HG03135 (cell line): ENCODE measurements at regions not wholly inside any gene's neighbourhood (a gene's known extent, or its start where the extent isn't known, plus 50 kb on each side); places are given as distances from the start of the nearest gene placed in this dataset.

ENCODE experiments used
- ATAC-seq: cut with Tn5 transposase; IDR thresholded peaks from one replicate; pipeline ENCODE4 v1.9.1; 2021; ENCODE audit warnings: mild to moderate bottlenecking, moderate library complexity; ENCODE audit not compliant: unreplicated experiment

DNA sequence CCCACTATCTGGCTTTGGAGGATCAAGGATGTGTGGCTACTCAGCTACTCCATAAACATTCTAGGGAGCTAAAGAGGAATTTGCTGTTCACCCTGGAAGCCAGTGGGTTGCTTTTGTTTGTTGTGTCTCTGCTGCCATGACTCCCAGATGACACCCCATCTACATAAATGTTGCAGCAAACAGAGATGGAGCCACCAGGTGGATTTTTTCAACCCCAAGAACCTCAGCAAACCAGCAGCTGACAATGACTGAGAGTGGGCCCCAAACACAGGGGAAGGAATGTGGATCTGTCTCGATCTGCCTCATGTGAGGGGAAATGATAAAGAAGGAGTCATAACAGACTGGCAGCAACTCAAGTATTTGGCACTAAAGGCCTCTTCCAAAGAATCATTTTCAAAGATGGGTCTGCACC, 132.7 kb upstream of the TNC start:
- no peak for ATAC-seq

DNA sequence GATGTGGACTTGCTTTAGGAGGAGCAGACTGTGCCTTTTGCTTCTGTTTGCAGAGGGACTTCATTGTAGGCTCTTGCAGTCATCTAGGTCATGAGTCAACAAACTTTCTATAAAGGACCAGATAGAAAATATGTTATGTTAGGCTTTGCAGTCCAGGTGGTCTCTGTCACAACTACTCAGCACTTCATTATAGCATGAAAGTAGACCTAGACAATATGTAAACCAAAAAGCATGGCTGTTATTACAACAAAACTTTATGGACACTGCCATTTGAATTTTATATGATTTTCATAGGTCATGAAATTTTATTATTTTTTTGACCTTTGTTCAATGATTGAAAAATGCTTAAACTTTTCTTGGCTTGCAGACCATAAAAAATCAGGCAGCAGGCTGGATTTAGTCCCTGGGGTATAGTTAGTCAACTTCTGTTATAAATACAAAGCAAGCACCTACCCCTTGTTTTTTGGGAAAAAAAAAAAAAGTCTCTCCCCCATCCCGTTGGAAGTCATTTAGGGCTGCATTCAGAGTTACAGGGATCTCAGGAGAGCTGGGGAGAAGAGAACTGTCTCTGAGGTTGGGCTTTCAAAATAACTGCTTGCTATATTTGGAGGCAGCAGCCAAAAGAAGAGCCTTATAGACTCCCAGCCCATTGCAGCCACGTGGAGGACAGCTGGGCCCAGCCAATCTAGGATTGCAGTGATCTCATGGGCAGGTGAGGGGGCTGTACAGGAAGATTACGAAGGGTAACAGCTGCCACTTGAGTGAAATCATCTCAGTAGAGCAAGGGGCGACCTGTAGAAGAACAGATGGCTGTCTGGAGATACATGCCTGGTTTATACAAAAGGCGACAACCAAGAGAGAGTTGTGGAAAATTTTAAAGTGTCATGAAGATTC, 136.6 kb upstream of the TNC start:
- no peak for ATAC-seq

DNA sequence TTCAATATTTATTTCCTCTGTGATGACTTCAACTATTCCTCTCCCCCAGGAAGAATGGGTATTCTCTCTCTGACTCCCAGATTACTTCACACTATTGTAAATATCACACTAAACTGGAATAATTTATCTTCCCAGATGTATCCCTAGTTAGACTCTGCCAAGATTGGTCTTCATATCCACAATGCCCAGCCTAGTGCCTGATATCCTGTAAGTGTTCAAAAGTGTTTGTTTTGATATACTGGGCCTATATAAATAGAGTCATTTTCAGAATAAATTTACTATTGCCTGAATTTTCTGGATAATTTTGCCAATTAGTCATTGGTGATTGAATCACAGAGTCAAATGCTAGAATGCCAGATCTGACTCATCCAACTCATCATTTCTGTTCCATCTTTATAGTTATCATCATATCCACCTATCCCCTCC, 143.7 kb upstream of the TNC start:
- ATAC-seq, result no peak

DNA sequence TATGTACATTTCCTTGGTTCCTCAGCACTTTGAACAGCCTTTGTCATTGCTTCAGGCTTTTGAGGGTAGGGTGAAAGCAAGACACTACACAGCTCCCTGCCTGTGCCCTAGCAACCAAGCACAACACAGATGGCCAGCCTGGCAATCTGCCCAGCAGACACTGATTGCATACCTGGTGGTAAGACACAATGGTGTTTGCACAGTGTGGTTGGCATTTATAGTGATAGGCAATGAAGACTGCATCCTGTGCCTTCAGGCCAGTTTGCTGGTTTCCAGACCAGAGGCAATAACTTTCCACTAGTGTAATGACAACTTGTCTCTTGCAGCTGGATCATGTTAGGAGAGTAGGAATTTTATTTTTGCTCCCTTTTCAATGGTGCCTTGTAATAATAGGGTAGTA, 144.5 kb upstream of the TNC start:
- ATAC-seq, result no peak

DNA sequence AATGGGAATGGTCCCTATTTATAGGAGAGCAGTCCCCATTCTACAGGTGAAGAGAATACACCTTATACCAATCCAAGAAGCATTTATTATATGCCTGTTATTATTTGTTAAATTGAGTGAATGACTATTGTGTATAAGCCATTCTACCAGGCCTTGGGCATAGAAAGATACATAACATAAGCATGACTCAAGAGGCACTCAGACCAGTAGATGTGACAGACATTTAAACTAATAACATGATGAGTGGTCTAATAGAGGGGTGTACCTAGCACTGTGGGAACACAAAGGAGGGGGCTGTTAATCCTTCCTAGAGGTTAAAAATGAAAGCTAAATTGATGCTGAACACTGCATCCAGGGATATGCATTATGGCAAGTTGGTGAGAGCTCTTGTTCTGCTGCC, 145.0 kb upstream of the TNC start:
- ATAC-seq, result no peak

DNA sequence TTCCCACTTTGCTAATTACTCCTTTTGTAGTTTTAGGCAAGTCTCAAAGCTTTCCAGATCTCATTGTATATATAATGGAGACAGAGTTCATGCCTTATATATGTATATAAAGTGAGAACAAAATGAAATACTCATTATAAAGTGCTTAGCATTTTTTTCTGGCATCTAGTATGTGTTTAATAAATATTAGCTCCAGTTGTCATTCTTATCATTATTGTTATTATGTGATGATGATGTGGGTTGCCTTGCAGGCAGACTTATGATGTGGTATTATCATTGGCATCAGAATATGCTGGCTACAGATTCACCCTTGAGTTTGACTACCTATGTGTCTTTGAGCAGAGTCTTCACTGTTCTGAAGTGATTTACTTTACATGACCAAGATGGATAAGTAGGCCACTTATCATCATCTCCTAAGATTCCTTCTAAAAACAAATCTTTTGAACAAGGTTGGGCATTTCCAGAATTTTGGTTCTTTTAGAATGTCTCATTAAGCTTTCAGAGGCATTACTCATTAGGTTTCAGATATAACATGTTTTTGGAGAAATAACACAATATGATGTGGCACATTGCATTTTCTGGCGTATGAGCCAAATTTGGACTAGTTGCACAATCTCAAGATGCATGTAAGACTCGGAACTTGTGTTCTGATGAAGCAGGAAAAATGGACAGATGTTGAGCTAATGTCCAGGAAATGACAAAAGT, 145.6 kb upstream of the TNC start:
- ATAC-seq, result no peak

DNA sequence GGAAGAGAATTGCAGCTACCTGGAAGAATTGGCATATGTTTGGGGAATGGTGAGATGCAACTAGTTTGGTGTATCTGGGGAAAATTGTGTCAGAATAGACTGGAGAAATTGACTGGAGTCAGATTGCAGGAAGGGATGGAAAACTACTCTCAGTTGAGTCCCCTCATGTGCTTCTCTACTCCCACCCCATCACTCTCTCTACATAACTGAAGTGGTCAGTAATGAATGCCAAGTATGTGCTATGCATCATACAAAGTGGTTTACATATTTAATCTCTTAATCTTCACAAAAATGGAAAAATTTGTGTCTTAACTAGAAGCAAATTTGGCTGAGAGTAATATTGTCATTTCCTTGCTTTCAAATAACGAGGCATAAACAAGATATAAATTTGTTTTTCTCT, 146.4 kb upstream of the TNC start:
- ATAC-seq, result no peak

DNA sequence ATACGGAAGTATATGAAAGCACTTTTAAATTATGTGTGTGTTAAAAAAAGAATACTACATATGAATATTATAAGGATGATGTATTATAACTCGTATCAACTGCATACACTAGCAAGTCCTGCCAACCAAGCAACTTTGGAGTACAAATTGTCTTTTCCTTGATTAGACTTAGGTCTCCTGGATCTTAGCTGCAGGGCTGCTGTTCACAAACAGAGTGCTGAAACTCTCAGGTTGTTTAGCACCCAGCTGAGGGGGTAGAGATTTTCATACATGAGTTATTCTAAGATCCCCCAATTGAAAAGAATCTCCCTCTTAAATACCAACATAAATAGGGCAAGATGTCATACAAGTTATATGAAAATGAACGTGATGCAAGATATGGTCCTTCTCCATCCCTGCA, 149.8 kb upstream of the TNC start:
- ATAC-seq, result no peak

DNA sequence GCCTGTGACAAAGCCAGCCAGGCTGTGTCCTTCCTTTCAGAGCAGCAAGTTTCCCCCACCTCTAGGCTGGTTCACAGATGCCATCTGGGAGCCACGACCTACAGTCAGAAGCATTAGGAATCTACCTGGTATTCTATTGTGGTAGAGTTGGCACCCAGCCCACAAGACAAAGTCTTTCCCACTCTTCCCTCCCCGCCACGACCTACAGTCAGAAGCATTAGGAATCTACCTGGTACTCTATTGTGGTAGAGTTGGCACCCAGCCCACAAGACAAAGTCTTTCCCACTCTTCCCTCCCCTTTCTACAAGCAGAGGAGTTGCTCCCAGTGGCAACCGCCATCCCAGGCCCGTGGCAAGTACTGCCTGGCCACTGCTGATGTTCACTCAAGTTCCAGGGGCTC, 157.8 kb upstream of the TNC start:
- no peak for ATAC-seq

DNA sequence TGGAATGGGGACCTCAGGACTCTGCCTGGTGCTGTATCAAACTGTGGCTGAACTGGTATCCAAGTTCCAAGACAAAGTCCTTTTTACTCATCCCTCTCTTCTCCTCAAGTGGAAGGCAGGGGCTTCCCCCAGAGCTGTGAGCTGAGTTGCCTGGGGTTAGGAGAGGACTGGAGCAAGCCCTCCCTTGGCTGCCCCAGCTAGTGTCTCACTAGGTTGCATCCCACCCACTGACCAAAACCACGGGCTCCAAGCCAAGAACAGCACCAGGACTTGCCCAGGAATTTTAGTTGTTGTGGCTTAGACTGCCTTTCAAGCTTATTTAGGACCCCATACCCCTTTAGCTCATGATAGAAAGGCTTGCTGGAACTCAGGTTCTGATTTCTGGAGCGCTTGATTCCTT, 158.7 kb upstream of the TNC start:
- ATAC-seq, result no peak

DNA sequence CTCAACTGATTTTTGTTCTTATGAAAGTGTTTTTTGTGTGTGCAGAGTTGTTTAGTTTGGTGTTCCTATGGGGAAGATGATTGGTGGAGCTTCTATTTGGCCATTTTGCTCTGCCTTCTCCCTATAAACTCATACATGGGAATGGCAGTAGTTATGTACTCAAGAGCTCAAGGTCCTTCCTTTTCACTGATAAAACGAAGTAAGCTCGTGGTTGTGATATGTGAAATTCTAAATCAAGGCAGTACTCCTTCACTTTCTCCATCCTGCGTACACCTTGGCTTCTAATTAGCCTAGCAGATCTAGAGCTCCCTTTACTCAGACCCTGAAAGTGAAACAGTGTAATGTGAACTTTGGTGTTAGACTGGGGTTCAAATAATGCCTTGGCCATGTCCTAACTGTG, 159.3 kb upstream of the TNC start:
- no peak for ATAC-seq

DNA sequence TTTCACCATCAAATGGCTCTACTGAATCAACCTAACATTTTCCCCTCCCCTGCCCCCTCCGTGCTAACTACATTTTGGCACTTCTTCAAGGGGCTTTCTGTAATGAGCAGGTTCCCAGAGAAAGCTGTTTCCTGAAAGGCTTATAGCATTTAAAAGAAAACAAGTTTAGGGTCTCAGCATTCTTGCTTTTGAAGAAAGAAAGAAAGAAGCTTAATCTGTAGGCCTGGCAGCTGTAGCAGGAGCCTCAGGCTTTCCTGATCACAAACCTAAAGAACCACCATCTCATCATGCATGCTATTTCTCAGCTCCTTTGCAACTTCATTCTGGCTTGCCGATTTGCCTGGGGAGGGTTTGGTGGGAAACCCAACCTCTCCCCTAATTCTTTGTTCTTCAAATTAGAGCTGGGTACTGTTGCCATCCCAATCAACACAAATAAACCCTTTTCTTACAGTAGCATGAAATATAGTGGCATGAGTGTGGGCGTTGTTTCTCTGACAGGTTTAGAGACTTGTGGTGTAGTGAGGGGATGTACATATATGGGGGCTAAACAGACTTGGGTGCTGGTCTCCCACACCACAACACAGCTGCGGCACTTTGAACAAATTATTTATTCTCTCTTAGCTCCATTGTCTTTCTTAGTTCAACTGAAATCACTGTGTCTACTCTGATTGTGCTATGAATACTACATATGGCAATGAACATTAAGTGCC, 160.5 kb upstream of the TNC start:
- no peak for ATAC-seq

DNA sequence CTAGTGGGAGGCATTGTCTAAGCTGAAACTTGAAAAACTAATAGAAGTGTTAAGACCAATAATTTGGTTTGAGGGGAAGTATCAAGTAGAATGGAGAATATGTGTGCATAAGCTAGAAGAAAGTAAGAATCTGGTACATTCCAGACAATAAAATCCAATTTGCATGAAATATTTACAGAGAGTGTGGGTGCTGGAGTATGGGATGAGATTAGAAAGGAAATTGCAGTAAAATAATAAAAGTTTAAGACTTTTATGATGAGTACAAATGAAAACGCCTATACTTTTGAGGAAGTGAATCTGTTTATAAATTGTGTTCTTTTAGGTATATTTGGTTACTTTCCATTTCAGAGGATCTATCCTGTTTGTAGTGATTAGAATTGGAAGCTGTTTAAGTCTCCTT, 165.4 kb upstream of the TNC start:
- ATAC-seq, result no peak

DNA sequence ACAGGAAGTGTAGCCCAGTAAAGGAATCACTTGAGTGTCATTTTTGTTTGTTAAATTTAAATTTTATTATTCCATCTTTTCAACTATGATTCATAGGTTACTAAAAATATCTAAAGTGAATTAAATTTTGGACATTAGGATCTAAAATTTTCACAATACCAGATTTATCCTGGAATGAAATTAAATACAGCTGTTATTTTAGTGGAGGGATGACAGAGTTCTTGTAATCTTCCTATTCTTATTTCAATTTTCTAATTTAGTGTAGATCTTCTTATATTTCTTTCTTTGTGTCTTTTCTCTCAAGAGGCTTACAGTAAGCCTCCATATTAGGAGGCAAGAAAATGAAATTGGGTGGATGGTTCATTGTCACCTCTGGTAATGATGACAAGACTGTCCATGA, 167.9 kb upstream of the TNC start:
- ATAC-seq, result no peak

DNA sequence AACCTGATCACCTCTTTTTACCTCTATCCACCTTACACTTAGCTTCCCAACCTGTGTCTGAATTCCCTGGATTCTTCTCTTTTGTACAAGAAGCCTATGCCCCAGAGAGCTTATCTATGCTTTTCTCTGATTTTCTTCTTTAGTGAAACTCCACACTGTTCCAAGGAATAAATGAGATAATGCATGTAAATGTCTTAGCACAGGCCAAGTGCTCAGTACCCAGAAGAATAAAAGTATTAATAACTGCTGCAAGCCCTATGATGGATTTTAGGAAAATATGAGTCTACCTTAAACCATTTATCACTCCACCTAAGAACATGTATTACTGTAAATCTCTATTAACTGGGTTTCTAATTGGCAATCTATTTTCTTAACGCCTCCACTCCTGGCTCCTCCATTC, 168.5 kb upstream of the TNC start:
- no peak for ATAC-seq

DNA sequence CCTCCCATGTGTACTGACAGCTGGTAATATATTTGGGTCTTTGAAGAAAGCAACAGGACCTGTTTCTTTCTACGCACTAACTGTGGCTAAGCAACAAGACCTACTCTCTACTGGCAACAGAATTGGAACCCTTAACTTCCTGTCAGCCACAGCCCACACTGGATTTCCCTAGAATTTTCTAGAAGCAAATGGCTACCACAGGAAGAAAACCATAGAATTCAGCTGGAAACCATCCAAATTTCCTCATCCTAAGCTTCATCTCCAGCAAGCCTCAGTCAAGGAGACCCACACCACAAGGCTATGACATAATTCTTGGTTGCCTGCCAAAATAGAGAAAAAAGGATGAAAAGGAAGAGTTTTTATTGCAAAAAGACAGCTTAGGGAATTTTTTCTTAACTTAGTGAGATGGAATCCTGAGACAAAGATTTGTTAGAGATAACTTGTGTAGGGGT, 171.8 kb upstream of the TNC start:
- no peak for ATAC-seq

DNA sequence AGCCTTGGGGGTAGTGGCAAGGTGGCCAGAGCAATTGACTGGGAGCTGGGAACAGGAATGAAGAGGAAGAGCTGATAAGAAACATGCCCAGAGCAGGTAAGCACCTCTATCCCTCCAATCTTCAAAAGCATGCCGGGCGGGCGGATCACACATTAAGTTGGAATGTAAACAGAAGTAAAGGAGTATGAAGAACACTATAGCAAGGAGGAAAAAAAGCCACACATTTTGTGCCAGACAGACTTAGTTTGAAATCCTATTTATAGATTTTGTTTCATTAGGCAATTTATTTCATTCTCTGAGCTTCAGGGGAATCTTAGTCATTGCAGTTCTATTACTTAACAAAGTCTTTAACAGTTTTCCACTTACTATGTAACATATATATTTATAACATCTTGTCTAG, 173.9 kb upstream of the TNC start:
- no peak for ATAC-seq

DNA sequence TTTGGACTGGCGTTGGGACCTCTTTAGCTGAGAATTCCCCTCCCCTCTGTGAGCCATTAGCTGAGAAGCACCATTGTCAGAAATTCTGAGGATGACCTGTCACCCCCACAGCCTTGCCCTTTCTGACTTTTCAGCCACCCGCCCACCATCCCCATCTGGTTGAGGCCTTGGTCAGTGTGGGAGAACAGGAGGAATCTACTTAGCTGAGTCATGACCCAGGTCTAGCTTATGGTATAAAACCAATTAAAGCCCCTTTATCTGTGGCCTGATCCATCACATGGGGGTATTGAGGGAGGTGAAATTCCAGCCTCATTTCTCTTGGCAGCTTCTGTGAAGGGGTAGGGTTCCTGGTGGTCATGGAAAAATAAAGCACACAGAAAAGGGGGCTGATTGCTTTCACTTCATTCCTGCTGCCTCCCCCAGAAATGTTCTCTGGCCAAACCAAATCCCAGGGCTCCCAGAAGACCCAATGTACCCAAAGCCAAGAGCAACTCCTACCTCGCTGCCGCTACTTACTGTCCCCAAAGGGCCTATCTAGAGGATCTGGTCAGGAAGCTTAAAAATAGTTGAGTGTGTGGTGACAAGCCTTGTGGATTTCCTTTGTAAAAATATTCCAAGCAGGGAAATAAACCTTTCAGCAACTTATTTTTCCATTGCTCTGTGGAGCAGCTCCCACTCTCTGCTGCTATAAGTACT, 174.8 kb upstream of the TNC start:
- no peak for ATAC-seq

DNA sequence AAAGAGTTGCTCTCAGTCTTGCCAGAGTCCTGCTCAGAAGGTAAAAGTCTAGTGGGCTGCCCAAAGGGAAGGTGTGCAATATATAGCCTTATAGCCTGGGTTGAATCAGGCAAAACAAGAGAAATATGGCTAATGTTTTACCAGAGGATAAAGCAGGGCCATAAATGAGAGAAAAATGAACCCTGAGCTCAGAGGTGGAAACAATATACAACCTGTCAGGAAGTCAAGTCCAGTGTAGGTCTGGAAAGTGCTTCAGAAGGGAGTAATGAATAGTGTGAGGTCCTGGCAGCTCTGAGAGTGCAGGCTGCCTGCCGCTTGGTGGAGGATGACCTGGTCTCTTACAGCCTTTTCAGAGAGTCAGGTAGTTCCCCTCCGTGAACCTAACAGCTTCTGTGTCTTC, 177.8 kb upstream of the TNC start:
- ATAC-seq, result no peak

DNA sequence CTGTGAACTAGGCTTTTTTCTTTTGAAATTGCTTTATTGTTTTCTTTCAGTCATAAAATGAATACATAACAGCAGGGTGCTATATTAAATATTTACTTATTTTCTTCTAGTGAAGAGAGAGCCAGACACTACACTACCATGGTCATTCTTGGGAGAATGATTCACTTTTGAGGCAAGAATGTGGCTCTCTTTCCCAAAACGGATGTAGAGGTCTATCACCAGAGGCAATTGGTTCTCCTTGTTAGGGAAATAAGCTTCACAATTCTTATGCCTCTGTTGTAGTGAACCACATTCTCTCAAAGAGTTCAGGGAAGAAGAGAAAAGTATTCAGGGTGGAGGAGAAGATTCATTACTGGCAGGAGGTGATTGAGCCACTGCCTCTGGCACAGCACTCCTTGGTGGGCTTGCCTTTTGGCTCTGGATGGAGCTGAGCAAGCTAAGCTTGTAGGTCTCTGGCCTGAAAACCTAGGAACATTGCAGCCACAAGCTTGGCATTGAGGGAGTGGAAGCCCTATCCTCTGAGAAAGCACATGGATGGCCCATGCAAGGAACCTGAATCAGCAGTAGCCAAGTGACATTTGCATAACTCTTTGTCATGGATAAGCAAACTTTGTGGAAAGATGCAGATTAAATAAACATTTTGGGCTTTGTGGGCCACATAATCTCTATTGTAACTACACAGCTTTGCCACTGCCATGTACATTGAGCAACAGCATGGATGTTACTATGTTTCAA, 179.0 kb upstream of the TNC start:
- ATAC-seq, result no peak
